ENCODE measurements at regions not wholly inside any gene's neighbourhood (a gene's known extent, or its start where the extent isn't known, plus 50 kb on each side); places are given as distances from the start of the nearest gene placed in this dataset.

- no peak for TF ChIP-seq GATA2 (IDR thresholded peaks at IDR 0.05; ENCODE audit: low read depth, low read length)
- TF ChIP-seq GATA3 (IDR thresholded peaks at IDR 0.05; ENCODE audit: low read depth, low read length), result no peak
Measured at GRCh38 chr9:25845867-25846266, 167.6 kb upstream of the TUSC1 start.
